Inflammatory macrophage treated with lipopolysaccharide for 1 hour (primary cell): ENCODE measurements at regions not wholly inside any gene's neighbourhood (a gene's known extent, or its start where the extent isn't known, plus 50 kb on each side); places are given as distances from the start of the nearest gene placed in this dataset.
"Not testable (repeated sequence)": the region's sequence is repeated elsewhere in the genome, so short reads cannot be mapped to it uniquely, and the experiment has no call there.

Experiments used
- DNase-seq, 2 donors: peaks; one replicate each; pipeline ENCODE4 v3.0.0-alpha.2; 2020 to 2022

- no peak for DNase-seq
Measured at GRCh38 chr5:164439799-164440198, 934.4 kb downstream of the MAT2B start.

DNA sequence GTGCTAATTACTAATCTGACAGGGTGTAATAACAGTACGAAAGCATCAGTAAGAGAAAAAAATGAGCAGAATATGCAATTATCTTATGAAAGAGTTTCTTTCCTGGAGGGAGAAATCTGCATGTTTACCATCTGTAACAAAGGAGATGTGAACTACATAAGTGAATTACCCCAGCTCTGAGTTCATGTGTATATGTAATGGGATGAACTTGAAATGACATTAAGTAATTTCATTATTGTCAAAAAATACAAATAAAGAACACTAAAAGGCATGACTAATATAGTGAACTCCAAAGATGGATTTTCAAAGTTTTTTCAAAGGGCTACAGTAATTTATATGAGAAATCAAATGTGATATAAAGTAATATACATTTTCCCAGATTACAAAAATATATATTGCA lies 944.0 kb downstream of the MAT2B start:
- no peak for DNase-seq

DNA sequence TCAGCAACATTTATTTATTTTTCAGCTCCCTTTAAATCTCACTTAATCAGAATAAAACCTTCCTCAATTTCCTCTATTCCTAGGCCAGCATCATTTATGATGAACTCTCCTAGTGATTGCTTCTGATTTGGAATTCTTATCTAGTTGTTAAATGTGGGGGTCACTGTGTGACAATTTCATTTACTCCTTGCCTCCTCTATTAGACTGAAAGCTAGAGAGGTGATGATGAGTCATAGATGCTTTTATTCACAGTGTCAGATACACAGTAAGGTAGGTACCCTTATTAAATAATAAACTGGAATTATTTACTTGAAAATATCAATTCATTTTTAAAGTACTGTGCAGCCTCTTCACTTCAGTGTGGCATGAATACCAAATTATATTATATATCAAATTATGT lies 960.6 kb downstream of the MAT2B start:
- no peak for DNase-seq

GRCh38 chr5:164470312-164470711 lies 964.9 kb downstream of the MAT2B start:
- no peak for DNase-seq

GRCh38 chr5:164472165-164472564 lies 966.7 kb downstream of the MAT2B start:
- no peak for DNase-seq

GRCh38 chr5:164475339-164475977 lies 970.0 kb downstream of the MAT2B start:
- peak in 1 of 2 donors; percentile 15 for DNase-seq

DNA sequence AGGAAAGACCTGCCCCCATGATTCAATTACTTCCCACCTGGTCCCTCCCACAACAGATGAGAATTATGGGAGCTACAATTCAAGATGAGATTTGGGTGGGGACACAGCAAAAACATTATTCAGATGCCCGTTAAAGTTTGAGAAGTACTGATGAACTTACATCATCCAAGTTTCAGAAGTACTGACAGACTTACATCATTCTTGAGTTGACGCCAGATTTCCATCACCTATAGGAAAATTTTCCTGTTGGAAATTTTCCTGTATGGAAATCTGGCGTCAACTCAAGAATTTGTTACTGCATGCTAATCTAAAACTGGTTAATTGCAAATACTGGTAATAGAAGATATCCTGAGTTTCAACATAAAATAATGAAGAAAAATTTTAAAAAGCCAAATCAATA lies 975.9 kb downstream of the MAT2B start:
- DNase-seq: no peak

DNA sequence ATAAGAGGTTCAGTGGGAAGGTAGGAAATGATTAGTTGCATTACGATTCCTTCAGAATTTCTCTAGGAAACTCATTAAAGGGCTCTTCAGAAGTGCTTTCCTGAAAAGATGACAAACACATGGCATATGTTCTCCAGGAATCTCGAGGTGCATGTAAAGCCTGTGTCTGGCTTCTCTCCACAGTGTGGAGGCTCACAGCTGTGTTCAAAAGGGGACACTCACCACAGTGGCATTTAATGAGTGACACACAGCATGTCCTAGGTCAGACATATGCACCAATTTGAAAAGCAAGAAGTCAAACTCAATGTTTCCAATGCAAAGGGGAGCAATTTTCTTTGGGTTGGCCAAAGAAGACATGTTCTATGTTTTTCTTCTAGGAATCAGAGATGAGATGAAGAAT lies 976.9 kb downstream of the MAT2B start:
- no peak for DNase-seq

- DNase-seq: no peak
Measured at GRCh38 chr5:164484948-164485347, 979.5 kb downstream of the MAT2B start.

- no peak for DNase-seq
Measured at GRCh38 chr5:164487939-164488338, 982.5 kb downstream of the MAT2B start.

DNA sequence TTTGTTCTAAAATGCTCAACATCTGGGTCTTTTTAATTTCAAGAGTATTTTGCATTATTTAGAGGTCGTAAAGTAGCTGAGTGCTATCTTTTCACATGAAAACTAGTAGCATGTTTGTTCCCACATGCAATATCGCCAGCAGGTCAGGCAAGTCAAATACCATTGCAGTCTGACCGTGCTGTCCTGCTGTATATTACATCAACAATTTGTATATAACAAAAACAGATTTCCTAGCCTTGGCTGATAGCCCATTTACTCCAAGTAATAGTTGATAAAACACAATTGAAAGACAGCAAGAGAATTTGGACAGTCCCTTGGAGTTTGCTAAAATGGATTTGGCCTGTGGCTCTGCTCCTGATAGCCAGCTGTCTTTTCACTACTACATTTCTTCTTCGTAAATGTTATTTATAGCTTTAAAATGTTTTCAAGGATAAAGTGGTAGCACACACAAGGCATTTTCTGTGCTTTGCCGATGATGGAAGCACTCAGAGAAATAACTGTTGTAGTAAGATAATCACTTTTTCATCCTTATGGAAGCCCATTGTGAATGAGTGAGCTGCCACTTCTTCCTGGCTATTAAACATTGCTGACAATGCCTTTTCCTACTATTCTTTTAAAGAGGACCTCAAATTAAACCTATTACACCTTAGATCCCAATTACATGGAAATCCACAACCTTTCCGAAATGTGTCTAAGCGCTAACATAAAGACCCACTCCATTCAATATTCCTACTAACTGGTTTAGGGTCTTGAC lies 992.1 kb downstream of the MAT2B start:
- no peak for DNase-seq

DNA sequence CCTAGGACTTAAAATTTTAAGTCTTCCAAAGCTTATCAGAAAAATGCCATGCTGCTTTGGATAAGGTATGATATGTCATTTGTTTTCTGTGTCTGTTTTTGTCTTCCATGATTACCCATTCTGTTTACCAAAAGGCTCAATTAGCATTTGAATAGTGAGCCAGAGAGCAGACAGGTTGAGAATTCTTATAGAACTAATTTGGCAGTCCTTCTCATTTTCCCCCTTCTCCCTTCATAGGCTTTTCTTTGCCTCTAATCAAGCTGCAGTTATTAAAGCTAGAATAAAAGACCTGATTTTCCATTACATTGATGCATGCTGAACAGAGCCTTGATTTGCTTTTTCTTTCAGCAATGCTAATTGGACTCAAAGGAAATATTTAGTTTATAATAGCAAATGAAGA lies 993.0 kb downstream of the MAT2B start:
- no peak for DNase-seq

- DNase-seq: no peak
Measured at GRCh38 chr5:164500856-164501255, 995.4 kb downstream of the MAT2B start.

DNA sequence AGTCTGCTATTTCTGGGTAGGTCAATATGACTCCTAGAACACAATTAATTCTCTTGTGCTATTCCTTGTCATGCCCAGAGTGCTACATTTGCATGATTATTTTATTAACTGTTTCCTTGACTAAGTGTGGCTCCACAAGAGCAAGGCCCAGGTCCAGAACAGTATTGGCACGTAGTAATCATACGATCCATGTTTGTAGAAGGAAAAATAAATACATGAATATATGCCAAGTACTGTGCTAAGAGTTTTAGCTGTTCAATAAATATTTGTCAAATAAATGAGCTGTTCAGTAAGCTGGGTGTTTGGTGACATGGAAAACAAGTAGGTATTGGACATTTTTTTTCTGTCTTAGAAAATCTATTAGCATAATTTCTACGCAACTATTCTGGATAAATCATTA lies 995.9 kb downstream of the MAT2B start:
- no peak for DNase-seq

DNA sequence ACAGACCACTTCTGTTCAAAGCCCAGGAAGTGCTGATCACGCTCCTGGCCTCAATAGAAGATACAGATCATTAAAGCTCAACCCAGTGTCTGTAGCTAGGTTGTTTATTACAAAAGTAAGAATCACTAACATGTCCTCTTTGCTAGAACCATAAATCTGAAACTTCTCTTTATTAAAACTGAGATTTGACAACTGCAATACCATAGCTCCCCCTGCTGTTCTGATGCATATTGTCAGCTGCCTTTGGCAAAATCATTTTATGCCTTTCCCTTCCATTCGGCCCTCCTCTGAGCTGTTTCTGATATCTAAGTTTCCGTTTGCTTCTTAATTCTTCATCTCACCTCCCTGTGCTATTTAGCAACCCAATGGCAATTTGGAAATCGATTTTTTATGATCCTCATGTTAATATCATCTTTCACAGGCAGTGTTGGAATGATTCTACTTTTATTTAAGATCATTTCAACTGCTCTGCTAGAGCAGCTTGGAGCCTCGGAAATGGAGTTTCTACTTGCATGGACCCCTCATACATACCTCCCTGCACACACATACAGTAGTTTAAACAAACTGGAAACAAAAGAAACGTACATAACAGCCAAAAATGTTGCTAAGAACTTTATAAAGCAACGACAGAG lies 998.8 kb downstream of the MAT2B start:
- DNase-seq: peak; percentile 26 to 85

DNA sequence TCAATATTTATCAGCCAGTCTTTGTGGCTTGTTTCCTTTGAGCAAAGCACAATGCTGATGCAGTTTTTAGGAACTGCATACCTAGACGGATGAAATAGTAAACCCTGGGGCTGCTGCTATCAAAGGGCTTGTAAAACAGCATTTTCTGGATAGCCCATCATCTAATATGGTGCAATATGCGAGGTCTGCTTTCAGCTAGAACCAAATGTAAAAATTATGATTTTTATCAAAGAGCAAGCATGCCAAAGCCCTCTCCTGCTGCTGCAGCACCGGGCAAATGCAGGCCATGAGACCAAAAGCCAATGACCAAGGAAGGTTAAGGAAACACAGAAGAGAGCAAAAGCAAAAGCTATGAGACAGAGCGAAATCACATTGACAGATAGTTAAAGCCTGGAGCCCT lies 1000.4 kb downstream of the MAT2B start:
- DNase-seq: no peak

GRCh38 chr5:164518067-164518740 lies 1012.8 kb downstream of the MAT2B start:
- no peak for DNase-seq

- DNase-seq: no peak
Measured at GRCh38 chr5:164518741-164519080, 1013.3 kb downstream of the MAT2B start.

GRCh38 chr5:164532235-164532900 lies 1026.9 kb downstream of the MAT2B start:
- DNase-seq: no peak

GRCh38 chr5:164533426-164533825 lies 1028.0 kb downstream of the MAT2B start:
- not testable (repeated sequence) for DNase-seq

- no peak for DNase-seq
Measured at GRCh38 chr5:164540174-164540573, 1034.8 kb downstream of the MAT2B start.

- no peak for DNase-seq
Measured at GRCh38 chr5:164545507-164545906, 1040.1 kb downstream of the MAT2B start.

GRCh38 chr5:164553851-164554250 lies 1048.4 kb downstream of the MAT2B start:
- DNase-seq: no peak
